ENCODE measurements at regions not wholly inside any gene's neighbourhood (a gene's known extent, or its start where the extent isn't known, plus 50 kb on each side); places are given as distances from the start of the nearest gene placed in this dataset.

- peaks cover 3 to 5% of the 10 kb centered on the region in 2 experiments for H3K27me3 ChIP-seq (ENCODE audit: control insufficient read depth in 1 of 2, insufficient read depth in 2 of 2, low read length in 2 of 2)
- H3K4me3 Mint-ChIP-seq = no peak overlapping the region
- H3K27me3 Mint-ChIP-seq = peaks cover 34% of the 10 kb centered on the region
- no peak overlapping the region for H3K27ac ChIP-seq (ENCODE audit: low read depth in 1 of 2, low read length in 2 of 2)
- no peak overlapping the region for H3K4me3 ChIP-seq (ENCODE audit: low read length)
- CTCF ChIA-PET = no interaction called here
- H3K36me3 ChIP-seq (ENCODE audit: insufficient read depth, low read length) = no peaks in the 10 kb centered on the region
- no peaks in the 10 kb centered on the region for H3K4me1 ChIP-seq (ENCODE audit: insufficient read depth, low read length)
- H3K36me3 Mint-ChIP-seq (ENCODE audit: low read depth) = no peaks in the 10 kb centered on the region
- no peak for TF ChIP-seq CTCF (IDR thresholded peaks at IDR 0.05)
- no peaks in the 10 kb centered on the region for H3K9me3 Mint-ChIP-seq
- ATAC-seq (ENCODE audit: poor library complexity) (no peak), DNase-seq (no peak)
- H3K27ac Mint-ChIP-seq = no peak overlapping the region
- POLR2A ChIA-PET = no interaction called here
- no peaks in the 10 kb centered on the region for H3K4me1 Mint-ChIP-seq (ENCODE audit: low read depth)
- intact Hi-C loops (cut with DNase I, micrococcal nuclease) = no loop called here
- H3K9me3 ChIP-seq (ENCODE audit: control insufficient read depth in 1 of 2, insufficient read depth in 1 of 2, low read length in 2 of 2) = no peaks in the 10 kb centered on the region
Measured at GRCh38 chr5:135632798-135633197, 54.0 kb upstream of the CXCL14 start.

- DNase-seq = no peak
- Histone ChIP-seq H3K4me1 (ENCODE audit: insufficient read depth, low read length) (no peaks in the 10 kb centered on the region), H3K36me3 (ENCODE audit: insufficient read depth, low read length) (no peaks in the 10 kb centered on the region), H3K4me3 (ENCODE audit: low read length) (no peak overlapping the region), H3K9me3 (ENCODE audit: control insufficient read depth in 1 of 2, insufficient read depth in 1 of 2, low read length in 2 of 2) (no peaks in the 10 kb centered on the region), H3K27me3 (ENCODE audit: control insufficient read depth in 1 of 2, insufficient read depth in 2 of 2, low read length in 2 of 2) (peaks cover 0 to under 1% of the 10 kb centered on the region in 2 experiments), H3K27ac (ENCODE audit: low read depth in 1 of 2, low read length in 2 of 2) (no peak overlapping the region)
- Mint-ChIP-seq H3K36me3 (ENCODE audit: low read depth) (no peaks in the 10 kb centered on the region), H3K27me3 (peaks cover 29% of the 10 kb centered on the region), H3K4me3 (no peak overlapping the region), H3K4me1 (ENCODE audit: low read depth) (no peaks in the 10 kb centered on the region), H3K27ac (no peak overlapping the region), H3K9me3 (no peaks in the 10 kb centered on the region)
- ChIA-PET CTCF (no interaction called here), POLR2A (no interaction called here)
- no peak for ATAC-seq (ENCODE audit: poor library complexity)
- no peak for TF ChIP-seq CTCF (IDR thresholded peaks at IDR 0.05)
- intact Hi-C loops (cut with DNase I, micrococcal nuclease) = no loop called here
Measured at GRCh38 chr5:135631391-135631790, 52.6 kb upstream of the CXCL14 start.

- intact Hi-C loops (cut with DNase I, micrococcal nuclease) = no loop called here
- H3K4me3 ChIP-seq (ENCODE audit: low read length) = no peak overlapping the region
- H3K27ac Mint-ChIP-seq = no peak overlapping the region
- H3K36me3 Mint-ChIP-seq (ENCODE audit: low read depth) = no peaks in the 10 kb centered on the region
- no peaks in the 10 kb centered on the region for H3K4me1 ChIP-seq (ENCODE audit: insufficient read depth, low read length)
- no peaks in the 10 kb centered on the region for H3K4me1 Mint-ChIP-seq (ENCODE audit: low read depth)
- H3K36me3 ChIP-seq (ENCODE audit: insufficient read depth, low read length) = no peaks in the 10 kb centered on the region
- H3K4me3 Mint-ChIP-seq = no peak overlapping the region
- no peak overlapping the region for H3K27ac ChIP-seq (ENCODE audit: low read depth in 1 of 2, low read length in 2 of 2)
- ATAC-seq (ENCODE audit: poor library complexity) (no peak), DNase-seq (no peak)
- ChIA-PET CTCF (no interaction called here), POLR2A (no interaction called here)
- H3K9me3 ChIP-seq (ENCODE audit: control insufficient read depth in 1 of 2, insufficient read depth in 1 of 2, low read length in 2 of 2) = no peaks in the 10 kb centered on the region
- H3K27me3 Mint-ChIP-seq = peaks cover 24% of the 10 kb centered on the region
- no peak for TF ChIP-seq CTCF (IDR thresholded peaks at IDR 0.05)
- peaks cover 0 to 6% of the 10 kb centered on the region in 2 experiments for H3K27me3 ChIP-seq (ENCODE audit: control insufficient read depth in 1 of 2, insufficient read depth in 2 of 2, low read length in 2 of 2)
- H3K9me3 Mint-ChIP-seq = no peaks in the 10 kb centered on the region
Measured at GRCh38 chr5:135629666-135630065, 50.9 kb upstream of the CXCL14 start.

All from CD4-positive, alpha-beta T cell (primary cell).